ELF-1 (cell line): ENCODE measurements at regions not wholly inside any gene's neighbourhood (a gene's known extent, or its start where the extent isn't known, plus 50 kb on each side); places are given as distances from the start of the nearest gene placed in this dataset.
A peak's percentile ranks its signal among the peaks of the same experiment; 100 is the strongest.
"Not testable (repeated sequence)": the region's sequence is repeated elsewhere in the genome, so short reads cannot be mapped to it uniquely, and the experiment has no call there.

Experiments used
- DNase-seq: peaks from one replicate; pipeline ENCODE4 v3.0.0-alpha.2; 2016; ENCODE audit warnings: low read depth, low spot score

GRCh38 chr6:76776876-76777275 is 686.4 kb downstream of the HTR1B start:
- DNase-seq, result no peak

- DNase-seq, result no peak
Measured at GRCh38 chr6:76774781-76775384, 688.4 kb downstream of the HTR1B start.

- no peak for DNase-seq
Measured at GRCh38 chr6:76772951-76773350, 690.3 kb downstream of the HTR1B start.

- peak; percentile 1 for DNase-seq
Measured at GRCh38 chr6:76771059-76771634, 692.1 kb downstream of the HTR1B start.

- peak; percentile 1 for DNase-seq
Measured at GRCh38 chr6:76770281-76770680, 693.0 kb downstream of the HTR1B start.

- no peak for DNase-seq
Measured at GRCh38 chr6:76768556-76768955, 694.7 kb downstream of the HTR1B start.

- no peak for DNase-seq
Measured at GRCh38 chr6:76764057-76764456, 691.6 kb upstream of the IMPG1 start.

GRCh38 chr6:76752841-76753240 is 680.4 kb upstream of the IMPG1 start:
- DNase-seq, result peak; percentile 1

GRCh38 chr6:76745388-76745787 is 672.9 kb upstream of the IMPG1 start:
- not testable (repeated sequence) for DNase-seq

- DNase-seq, result not testable (repeated sequence)
Measured at GRCh38 chr6:76744151-76744720, 671.8 kb upstream of the IMPG1 start.

- DNase-seq, result no peak
Measured at GRCh38 chr6:76742919-76743318, 670.5 kb upstream of the IMPG1 start.

GRCh38 chr6:76719449-76719848 is 647.0 kb upstream of the IMPG1 start:
- no peak for DNase-seq

- peak; percentile 36 for DNase-seq
Measured at GRCh38 chr6:76708641-76709331, 636.3 kb upstream of the IMPG1 start.

GRCh38 chr6:76707630-76708029 is 635.2 kb upstream of the IMPG1 start:
- DNase-seq, result no peak

- DNase-seq, result no peak
Measured at GRCh38 chr6:76706631-76707030, 634.2 kb upstream of the IMPG1 start.

- DNase-seq, result no peak
Measured at GRCh38 chr6:76706086-76706485, 633.6 kb upstream of the IMPG1 start.

- peak; percentile 30 for DNase-seq
Measured at GRCh38 chr6:76703786-76704185, 631.3 kb upstream of the IMPG1 start.

- DNase-seq, result no peak
Measured at GRCh38 chr6:76703285-76703684, 630.8 kb upstream of the IMPG1 start.

- DNase-seq, result no peak
Measured at GRCh38 chr6:76702187-76702586, 629.7 kb upstream of the IMPG1 start.

- no peak for DNase-seq
Measured at GRCh38 chr6:76701610-76702009, 629.1 kb upstream of the IMPG1 start.

GRCh38 chr6:76697585-76697984 is 625.1 kb upstream of the IMPG1 start:
- no peak for DNase-seq

- peak; percentile 44 for DNase-seq
Measured at GRCh38 chr6:76694795-76695194, 622.3 kb upstream of the IMPG1 start.

- peak; percentile 47 for DNase-seq
Measured at GRCh38 chr6:76684875-76685274, 612.4 kb upstream of the IMPG1 start.
